ENCODE measurements at regions not wholly inside any gene's neighbourhood (a gene's known extent, or its start where the extent isn't known, plus 50 kb on each side); places are given as distances from the start of the nearest gene placed in this dataset.

- no peak for DNase-seq (ENCODE audit: low spot score)
- no peak for TF ChIP-seq CTCF (IDR thresholded peaks at IDR 0.05)
- Mint-ChIP-seq H3K9me3 (ENCODE audit: low read depth) (peaks cover 25% of the 10 kb centered on the region), H3K27me3 (ENCODE audit: low read depth) (no peaks in the 10 kb centered on the region), H3K36me3 (ENCODE audit: low read depth) (peaks cover 3% of the 10 kb centered on the region), H3K27ac (ENCODE audit: unreplicated experiment) (peak overlapping the region; percentile 92), H3K4me3 (ENCODE audit: unreplicated experiment) (peak overlapping the region; percentile 77), H3K4me1 (ENCODE audit: low read depth) (peaks cover 45% of the 10 kb centered on the region)
Measured at GRCh38 chr21:16194788-16195537, 465.2 kb downstream of the USP25 start.

GRCh38 chr21:16195538-16195910, 465.7 kb downstream of the USP25 start:
- H3K4me1 Mint-ChIP-seq (ENCODE audit: low read depth): peaks cover 46% of the 10 kb centered on the region
- no peak for TF ChIP-seq CTCF (IDR thresholded peaks at IDR 0.05)
- H3K27me3 Mint-ChIP-seq (ENCODE audit: low read depth): no peaks in the 10 kb centered on the region
- DNase-seq (ENCODE audit: low spot score): no peak
- peak overlapping the region; percentile 77 for H3K4me3 Mint-ChIP-seq (ENCODE audit: unreplicated experiment)
- H3K9me3 Mint-ChIP-seq (ENCODE audit: low read depth): peaks cover 25% of the 10 kb centered on the region
- H3K36me3 Mint-ChIP-seq (ENCODE audit: low read depth): peaks cover 3% of the 10 kb centered on the region
- peak overlapping the region; percentile 92 for H3K27ac Mint-ChIP-seq (ENCODE audit: unreplicated experiment)

GRCh38 chr21:16196001-16196400, 466.2 kb downstream of the USP25 start:
- peaks cover 21% of the 10 kb centered on the region for H3K9me3 Mint-ChIP-seq (ENCODE audit: low read depth)
- H3K27ac Mint-ChIP-seq (ENCODE audit: unreplicated experiment): peak overlapping the region; percentile 97
- peaks cover 6% of the 10 kb centered on the region for H3K36me3 Mint-ChIP-seq (ENCODE audit: low read depth)
- TF ChIP-seq CTCF (IDR thresholded peaks at IDR 0.05): no peak
- no peak for DNase-seq (ENCODE audit: low spot score)
- no peaks in the 10 kb centered on the region for H3K27me3 Mint-ChIP-seq (ENCODE audit: low read depth)
- H3K4me3 Mint-ChIP-seq (ENCODE audit: unreplicated experiment): peak overlapping the region; percentile 77
- H3K4me1 Mint-ChIP-seq (ENCODE audit: low read depth): peaks cover 46% of the 10 kb centered on the region

GRCh38 chr21:16198546-16198945, 468.8 kb downstream of the USP25 start:
- peaks cover 42% of the 10 kb centered on the region for H3K4me1 Mint-ChIP-seq (ENCODE audit: low read depth)
- H3K27me3 Mint-ChIP-seq (ENCODE audit: low read depth): no peaks in the 10 kb centered on the region
- peaks cover 9% of the 10 kb centered on the region for H3K36me3 Mint-ChIP-seq (ENCODE audit: low read depth)
- no peak overlapping the region for H3K4me3 Mint-ChIP-seq (ENCODE audit: unreplicated experiment)
- peak overlapping the region; percentile 37 for H3K27ac Mint-ChIP-seq (ENCODE audit: unreplicated experiment)
- DNase-seq (ENCODE audit: low spot score): no peak
- H3K9me3 Mint-ChIP-seq (ENCODE audit: low read depth): peaks cover 24% of the 10 kb centered on the region
- TF ChIP-seq CTCF (IDR thresholded peaks at IDR 0.05): no peak

GRCh38 chr21:16199539-16199938, 469.8 kb downstream of the USP25 start:
- H3K4me3 Mint-ChIP-seq (ENCODE audit: unreplicated experiment): no peak overlapping the region
- no peak overlapping the region for H3K27ac Mint-ChIP-seq (ENCODE audit: unreplicated experiment)
- DNase-seq (ENCODE audit: low spot score): no peak
- H3K27me3 Mint-ChIP-seq (ENCODE audit: low read depth): no peaks in the 10 kb centered on the region
- H3K36me3 Mint-ChIP-seq (ENCODE audit: low read depth): peaks cover 9% of the 10 kb centered on the region
- peaks cover 39% of the 10 kb centered on the region for H3K4me1 Mint-ChIP-seq (ENCODE audit: low read depth)
- peaks cover 24% of the 10 kb centered on the region for H3K9me3 Mint-ChIP-seq (ENCODE audit: low read depth)
- TF ChIP-seq CTCF (IDR thresholded peaks at IDR 0.05): no peak

Measured in chondrocyte (in vitro differentiated cells).